ENCODE measurements at regions not wholly inside any gene's neighbourhood (a gene's known extent, or its start where the extent isn't known, plus 50 kb on each side); places are given as distances from the start of the nearest gene placed in this dataset.

GRCh38 chr10:128437786-128438345, 311.6 kb upstream of the MKI67 start:
- TF ChIP-seq, protein P1, sequence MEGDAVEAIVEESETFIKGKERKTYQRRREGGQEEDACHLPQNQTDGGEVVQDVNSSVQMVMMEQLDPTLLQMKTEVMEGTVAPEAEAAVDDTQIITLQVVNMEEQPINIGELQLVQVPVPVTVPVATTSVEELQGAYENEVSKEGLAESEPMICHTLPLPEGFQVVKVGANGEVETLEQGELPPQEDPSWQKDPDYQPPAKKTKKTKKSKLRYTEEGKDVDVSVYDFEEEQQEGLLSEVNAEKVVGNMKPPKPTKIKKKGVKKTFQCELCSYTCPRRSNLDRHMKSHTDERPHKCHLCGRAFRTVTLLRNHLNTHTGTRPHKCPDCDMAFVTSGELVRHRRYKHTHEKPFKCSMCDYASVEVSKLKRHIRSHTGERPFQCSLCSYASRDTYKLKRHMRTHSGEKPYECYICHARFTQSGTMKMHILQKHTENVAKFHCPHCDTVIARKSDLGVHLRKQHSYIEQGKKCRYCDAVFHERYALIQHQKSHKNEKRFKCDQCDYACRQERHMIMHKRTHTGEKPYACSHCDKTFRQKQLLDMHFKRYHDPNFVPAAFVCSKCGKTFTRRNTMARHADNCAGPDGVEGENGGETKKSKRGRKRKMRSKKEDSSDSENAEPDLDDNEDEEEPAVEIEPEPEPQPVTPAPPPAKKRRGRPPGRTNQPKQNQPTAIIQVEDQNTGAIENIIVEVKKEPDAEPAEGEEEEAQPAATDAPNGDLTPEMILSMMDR (IDR thresholded peaks at IDR 0.05): no peak
- TF ChIP-seq POLR2A (IDR thresholded peaks at IDR 0.05): no peak
